GM12891 (cell line): ENCODE measurements at regions not wholly inside any gene's neighbourhood (a gene's known extent, or its start where the extent isn't known, plus 50 kb on each side); places are given as distances from the start of the nearest gene placed in this dataset.

Experiments used
- POLR2A ChIP-seq: IDR thresholded peaks from 2 replicates; pipeline ENCODE4 v1.6.1; 2011; ENCODE audit warnings: low read depth, low read length, control low read depth
- POLR2AphosphoS5 ChIP-seq: IDR thresholded peaks from 2 replicates; pipeline ENCODE4 v1.6.1; 2011; ENCODE audit warnings: low read depth, low read length, control low read depth
- SPI1 ChIP-seq: IDR thresholded peaks from 2 replicates; pipeline ENCODE4 v1.6.1; 2011; ENCODE audit warnings: low read depth, low read length, control low read depth

- no peak for TF ChIP-seq POLR2AphosphoS5
- no peak for TF ChIP-seq POLR2A
- no peak for TF ChIP-seq SPI1
Measured at GRCh38 chr2:190805843-190806242, 74.8 kb upstream of the GLS start.
